Neural cell (in vitro differentiated cells): ENCODE measurements at regions not wholly inside any gene's neighbourhood (a gene's known extent, or its start where the extent isn't known, plus 50 kb on each side); places are given as distances from the start of the nearest gene placed in this dataset.

Source experiments
- H2AFZ ChIP-seq: fragments of 200-600, 300-800 bp; sonication (generic), shearing (Covaris generic); 2 replicates; pipeline ENCODE4 v1.6.0; 2014; ENCODE audit warnings: low read depth, mild to moderate bottlenecking, antibody characterized with exemption, low read length, moderate library complexity
- H3F3A ChIP-seq: fragments of 200-600 bp; shearing (Covaris generic); 2 replicates; pipeline ENCODE4 v1.6.1; 2016; ENCODE audit warnings: mild to moderate bottlenecking, moderate library complexity, mixed read lengths, antibody characterized with exemption, low read length; ENCODE audit not compliant: insufficient read depth, poor library complexity, severe bottlenecking
- H3K27ac ChIP-seq: fragments of 200-600, 300-800 bp; sonication (generic), shearing (Covaris generic); 2 replicates; pipeline ENCODE4 v1.5.1; 2014; ENCODE audit warnings: mild to moderate bottlenecking, low read length, moderate library complexity
- H3K27me3 ChIP-seq: fragments of 300-800, 200-600 bp; sonication (generic), shearing (Covaris generic); 2 replicates; pipeline ENCODE4 v1.6.0; 2014; ENCODE audit warnings: mild to moderate bottlenecking, low read depth, low read length, moderate library complexity; ENCODE audit not compliant: insufficient read depth
- H3K36me3 ChIP-seq: fragments of 300-800, 200-600 bp; sonication (generic), shearing (Covaris generic); 2 replicates; pipeline ENCODE4 v1.5.1; 2014; ENCODE audit warnings: mild to moderate bottlenecking, antibody characterized with exemption, low read length, moderate library complexity; ENCODE audit not compliant: insufficient read depth
- H3K4me2 ChIP-seq: fragments of 300-800, 200-600 bp; sonication (generic), shearing (Covaris generic); 2 replicates; pipeline ENCODE4 v1.6.0; 2014; ENCODE audit warnings: mild to moderate bottlenecking, low read length
- H3K4me3 ChIP-seq: fragments of 300-800, 200-600 bp; sonication (generic), shearing (Covaris generic); 2 replicates; pipeline ENCODE4 v1.5.1; 2014; ENCODE audit warnings: mild to moderate bottlenecking, low read length, moderate library complexity
- H3K79me2 ChIP-seq: fragments of 200-600 bp; shearing (Covaris generic); replicated peaks from 2 replicates; pipeline ENCODE4 v1.6.0; 2014; ENCODE audit warnings: mild to moderate bottlenecking, low read length, moderate library complexity; ENCODE audit not compliant: insufficient read depth
- H3K9ac ChIP-seq: fragments of 300-800, 200-600 bp; sonication (generic), shearing (Covaris generic); 2 replicates; pipeline ENCODE4 v1.6.1; 2016; ENCODE audit warnings: mild to moderate bottlenecking, low read length, mixed read lengths
- H3K9me2 ChIP-seq: fragments of 200-600 bp; shearing (Covaris generic); 2 replicates; pipeline ENCODE4 v1.6.1; 2016; ENCODE audit warnings: mild to moderate bottlenecking, low read length, mixed read lengths; ENCODE audit not compliant: insufficient read depth
- H3K9me3 ChIP-seq: fragments of 200-600, 300-800 bp; sonication (generic), shearing (Covaris generic); 2 replicates; pipeline ENCODE4 v1.6.1; 2016; ENCODE audit warnings: mild to moderate bottlenecking, mixed run types, low read length, moderate library complexity, mixed read lengths
- H4K20me1 ChIP-seq: fragments of 200-600 bp; shearing (Covaris generic); 2 replicates; pipeline ENCODE4 v1.6.1; 2016; ENCODE audit warnings: mild to moderate bottlenecking, mixed run types; ENCODE audit not compliant: insufficient read depth
- CTCF ChIP-seq: fragments of 450-650 bp; IDR thresholded peaks from 2 replicates; pipeline ENCODE4 v1.5.1; 2014; ENCODE audit warnings: antibody characterized with exemption, mild to moderate bottlenecking, moderate library complexity; ENCODE audit not compliant: poor library complexity, severe bottlenecking
- EP300 ChIP-seq: fragments of 450-650 bp; conservative IDR thresholded peaks from 2 replicates; pipeline ENCODE4 v1.6.1; 2014; ENCODE audit warnings: antibody characterized with exemption, mild to moderate bottlenecking, moderate library complexity; ENCODE audit not compliant: poor library complexity, severe bottlenecking
- EZH2 ChIP-seq: fragments of 200-600, 300-800 bp; shearing (Covaris generic), sonication (generic); IDR thresholded peaks from 2 replicates; pipeline ENCODE4 v1.6.1; 2014; ENCODE audit warnings: antibody characterized with exemption, low read length, borderline replicate concordance, mild to moderate bottlenecking; ENCODE audit not compliant: insufficient read depth, poor library complexity, severe bottlenecking
- MXI1 ChIP-seq: fragments of 450-650 bp; conservative IDR thresholded peaks from 2 replicates; pipeline ENCODE4 v1.6.1; 2014; ENCODE audit warnings: antibody characterized with exemption, mild to moderate bottlenecking; ENCODE audit not compliant: poor library complexity, severe bottlenecking
- POLR2AphosphoS5 ChIP-seq: IDR thresholded peaks from 2 replicates; pipeline ENCODE4 v1.6.1; 2012
- RAD21 ChIP-seq: fragments of 450-650 bp; conservative IDR thresholded peaks from 2 replicates; pipeline ENCODE4 v1.6.1; 2014; ENCODE audit warnings: antibody characterized with exemption, mild to moderate bottlenecking, moderate library complexity
- REST ChIP-seq: IDR thresholded peaks from 2 replicates; pipeline ENCODE4 v1.6.1; 2012; ENCODE audit warnings: borderline replicate concordance
- SMC3 ChIP-seq: fragments of 450-650 bp; conservative IDR thresholded peaks from 2 replicates; pipeline ENCODE4 v1.6.1; 2014; ENCODE audit warnings: antibody characterized with exemption, mild to moderate bottlenecking, moderate library complexity; ENCODE audit not compliant: poor library complexity
- TAF1 ChIP-seq: IDR thresholded peaks from 2 replicates; pipeline ENCODE4 v1.6.1; 2012; ENCODE audit warnings: low read depth

GRCh38 chr2:81853341-81853740 is 1548.8 kb upstream of the LRRTM1 start:
- Histone ChIP-seq H3K9ac (no peak overlapping the region), H3K4me3 (no peak overlapping the region), H3K27ac (no peak overlapping the region), H3F3A (no peaks in the 10 kb centered on the region), H3K4me2 (no peak overlapping the region), H2AFZ (no peak overlapping the region), H3K79me2 (no peaks in the 10 kb centered on the region), H3K9me3 (no peaks in the 10 kb centered on the region), H4K20me1 (no peaks in the 10 kb centered on the region), H3K27me3 (no peaks in the 10 kb centered on the region), H3K36me3 (no peaks in the 10 kb centered on the region), H3K9me2 (no peaks in the 10 kb centered on the region)
- TF ChIP-seq TAF1 (no peak), RAD21 (no peak), SMC3 (no peak), EP300 (no peak), POLR2AphosphoS5 (no peak), REST (no peak)

- no peaks in the 10 kb centered on the region for H3K9me3 ChIP-seq
- H3K27ac ChIP-seq = no peak overlapping the region
- H3K4me2 ChIP-seq = no peak overlapping the region
- H3K4me3 ChIP-seq = no peak overlapping the region
- H3K79me2 ChIP-seq = no peaks in the 10 kb centered on the region
- no peaks in the 10 kb centered on the region for H3K27me3 ChIP-seq
- no peaks in the 10 kb centered on the region for H4K20me1 ChIP-seq
- H3F3A ChIP-seq = no peaks in the 10 kb centered on the region
- H3K36me3 ChIP-seq = no peaks in the 10 kb centered on the region
- H3K9ac ChIP-seq = no peak overlapping the region
- no peak for TF ChIP-seq CTCF
- peak; percentile 61 for TF ChIP-seq POLR2AphosphoS5
- TF ChIP-seq TAF1 = no peak
- peak; percentile 82 for TF ChIP-seq EP300
- no peak for TF ChIP-seq RAD21
- no peaks in the 10 kb centered on the region for H3K9me2 ChIP-seq
- no peak overlapping the region for H2AFZ ChIP-seq
Observed at GRCh38 chr2:81852651-81853050, 1548.1 kb upstream of the LRRTM1 start.

- no peak for TF ChIP-seq MXI1
- TF ChIP-seq REST = no peak
- TF ChIP-seq POLR2AphosphoS5 = no peak
- no peak for TF ChIP-seq RAD21
- no peak for TF ChIP-seq SMC3
- no peak for TF ChIP-seq EZH2
- no peak for TF ChIP-seq CTCF
- no peak for TF ChIP-seq TAF1
- no peak for TF ChIP-seq EP300
- Histone ChIP-seq H3K9me3 (no peaks in the 10 kb centered on the region), H3K4me3 (no peak overlapping the region), H3K9me2 (no peaks in the 10 kb centered on the region), H3K4me2 (no peak overlapping the region), H3K36me3 (no peaks in the 10 kb centered on the region), H3K27ac (no peak overlapping the region), H4K20me1 (no peaks in the 10 kb centered on the region), H3K9ac (no peak overlapping the region), H3K27me3 (no peaks in the 10 kb centered on the region), H3K79me2 (no peaks in the 10 kb centered on the region), H2AFZ (no peak overlapping the region), H3F3A (no peaks in the 10 kb centered on the region)
Observed at GRCh38 chr2:81839780-81840179, 1535.2 kb upstream of the LRRTM1 start.
